Lung (tissue), 11 donors: ENCODE measurements at regions not wholly inside any gene's neighbourhood (a gene's known extent, or its start where the extent isn't known, plus 50 kb on each side); places are given as distances from the start of the nearest gene placed in this dataset.
A peak's percentile ranks its signal among the peaks of the same experiment; 100 is the strongest.

Experiments
- ATAC-seq: fragments of 200-7000 bp; cut with Tn5 transposase; one replicate; pipeline ENCODE4 v1.9.1; 2020; ENCODE audit warnings: moderate number of reproducible peaks; ENCODE audit not compliant: insufficient read depth, low FRiP score
- DNase-seq, 3 donors: peaks; one replicate each; pipeline ENCODE4 v3.0.0-alpha.2; 2013 to 2017
- H3K27ac ChIP-seq, 2 donors: one replicate each; pipeline ENCODE4 v1.5.1; 2013; ENCODE audit warnings: mild to moderate bottlenecking in 2 of 2, moderate library complexity in 2 of 2, control low read depth in 1 of 2, inconsistent platforms in 1 of 2, low read depth in 1 of 2, low read length in 1 of 2
- H3K27me3 ChIP-seq, 3 donors: one replicate each; pipeline ENCODE4 v1.5.1; 2013; ENCODE audit warnings: low read length in 2 of 3; ENCODE audit not compliant: control insufficient read depth in 3 of 3, insufficient read depth in 3 of 3
- H3K36me3 ChIP-seq, 4 donors: one replicate each; pipeline ENCODE4 v1.5.1; 2013; ENCODE audit warnings: low read length in 4 of 4, mild to moderate bottlenecking in 1 of 4, moderate library complexity in 1 of 4; ENCODE audit not compliant: control insufficient read depth in 4 of 4, insufficient read depth in 4 of 4
- H3K4me1 ChIP-seq, 5 donors: one replicate each; pipeline ENCODE4 v1.5.1; 2013; ENCODE audit warnings: low read length in 5 of 5, mild to moderate bottlenecking in 2 of 5, moderate library complexity in 1 of 5; ENCODE audit not compliant: control insufficient read depth in 5 of 5, insufficient read depth in 5 of 5
- H3K4me3 ChIP-seq: one replicate; pipeline ENCODE4 v1.5.1; 2013; ENCODE audit warnings: mild to moderate bottlenecking, control low read depth, moderate library complexity
- H3K9ac ChIP-seq, 2 donors: one replicate each; pipeline ENCODE4 v1.5.1; 2013; ENCODE audit warnings: low read length in 2 of 2, control low read depth in 1 of 2; ENCODE audit not compliant: insufficient read depth in 1 of 2
- H3K9me3 ChIP-seq, 4 donors: one replicate each; pipeline ENCODE4 v1.5.1; 2013; ENCODE audit warnings: low read length in 3 of 4, mild to moderate bottlenecking in 1 of 4, moderate library complexity in 1 of 4; ENCODE audit not compliant: control insufficient read depth in 4 of 4, insufficient read depth in 3 of 4
- CTCF ChIP-seq: IDR thresholded peaks from 2 replicates; pipeline ENCODE4 v1.5.1; 2012; ENCODE audit warnings: mild to moderate bottlenecking; ENCODE audit errors: control extremely low read depth, extremely low read depth
- WGBS, 2 donors: extraction: QIAGEN DNeasy Blood & Tissue Kit; methylation state at CpG; one replicate each; pipeline ENCODE4 v1.1.7; 2013; 5-methylcytosine and 5-hydroxymethylcytosine counted together
- donor health status: control.
- donor health status: control.
- donor health status: Bipolar disorder and iron deficiency.
- donor health status: healthy.
- donor health status: DM: yes; HTN: yes; CAD: no.

- Histone ChIP-seq H3K27ac (no peak overlapping the region), H3K9ac (no peak overlapping the region), H3K4me3 (no peak overlapping the region), H3K4me1 (peaks cover 0 to 16% (median 2%) of the 10 kb centered on the region in 5 donors), H3K36me3 (no peaks in the 10 kb centered on the region), H3K9me3 (no peaks in the 10 kb centered on the region), H3K27me3 (no peaks in the 10 kb centered on the region)
- DNase-seq (no peak), ATAC-seq (no peak)
- WGBS, 2 donors: 92 to 94% methylated on average over 7 of the region's 7 CpGs
- TF ChIP-seq CTCF: no peak
These were observed 237.3 kb upstream of the GAP43 start for GRCh38 chr3:115385774-115386730.

GRCh38 chr3:115388166-115388565 lies 235.1 kb upstream of the GAP43 start:
- DNase-seq: peak in 2 of 3 donors; percentile 4 to 19
- H3K9me3 ChIP-seq: no peaks in the 10 kb centered on the region
- ATAC-seq: no peak

GRCh38 chr3:115388811-115389210 lies 234.5 kb upstream of the GAP43 start:
- no peak for TF ChIP-seq CTCF
- ATAC-seq: no peak
- peaks cover 0 to 13% (median 0%) of the 10 kb centered on the region in 5 donors for H3K4me1 ChIP-seq
- H3K9ac ChIP-seq: no peak overlapping the region
- no peak overlapping the region for H3K27ac ChIP-seq
- DNase-seq: no peak
- no peak overlapping the region for H3K4me3 ChIP-seq
- no peaks in the 10 kb centered on the region for H3K36me3 ChIP-seq
- H3K9me3 ChIP-seq: no peaks in the 10 kb centered on the region
- WGBS, 2 donors: 80% methylated on average over 3 of the region's 3 CpGs
- no peaks in the 10 kb centered on the region for H3K27me3 ChIP-seq

More at GRCh38 chr3:115388166-115388565, 235.1 kb upstream of the GAP43 start:
- Histone ChIP-seq H3K27ac (peak overlapping the region in 1 of 2 donors; percentile 33), H3K36me3 (no peaks in the 10 kb centered on the region), H3K27me3 (no peaks in the 10 kb centered on the region), H3K4me1 (peaks cover 0 to 13% (median 0%) of the 10 kb centered on the region in 5 donors), H3K9ac (no peak overlapping the region), H3K4me3 (no peak overlapping the region)
- 81% methylated on average over 1 of the region's 1 CpG for WGBS, 2 donors
- TF ChIP-seq CTCF: no peak
